NCI-H2227 (cell line): ENCODE measurements at regions not wholly inside any gene's neighbourhood (a gene's known extent, or its start where the extent isn't known, plus 50 kb on each side); places are given as distances from the start of the nearest gene placed in this dataset.

Experiments used
- DNase-seq: peaks from one replicate; lab custom pipeline; 2025; ENCODE audit not compliant: unreplicated experiment; lab: John Stamatoyannopoulos, UW

DNA sequence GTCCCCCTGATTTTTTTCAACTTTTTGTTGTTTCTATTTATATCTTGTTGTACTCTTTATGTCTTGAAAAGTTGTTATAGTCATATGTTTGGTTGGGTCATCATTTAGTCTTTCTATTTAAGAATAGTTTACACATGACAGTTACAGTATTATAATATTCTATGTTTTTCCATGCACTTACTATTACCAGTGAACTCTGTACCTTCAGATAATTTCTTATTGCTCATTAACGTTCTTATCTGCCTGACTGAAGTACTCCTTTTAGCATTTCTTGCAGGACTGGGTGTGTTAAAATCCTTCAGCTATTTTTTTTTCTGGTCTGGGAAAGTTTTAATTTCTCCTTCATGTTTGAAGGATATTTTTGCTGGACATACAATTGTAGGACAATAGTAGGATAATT lies 157.7 kb upstream of the DIPK2B start:
- no peak for DNase-seq

DNA sequence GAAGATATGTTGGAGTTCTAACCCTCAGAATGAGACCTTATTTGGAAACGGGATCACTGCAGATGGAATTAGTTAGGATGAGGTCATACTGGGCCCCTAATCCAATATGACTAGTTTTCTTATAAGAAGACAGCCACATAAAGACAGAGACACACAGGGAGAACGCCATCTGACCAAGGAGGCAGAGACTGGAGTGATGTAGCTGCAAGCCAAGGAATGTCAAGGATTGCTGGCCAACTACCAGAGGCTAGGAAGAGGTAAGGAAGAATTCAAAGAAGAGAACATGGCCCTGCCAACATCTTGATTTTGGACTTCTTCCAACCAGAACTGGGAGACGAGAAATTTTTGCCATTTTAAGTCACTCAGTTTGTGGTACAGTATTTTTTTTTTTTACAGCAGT lies 152.8 kb upstream of the DIPK2B start:
- DNase-seq: no peak

DNA sequence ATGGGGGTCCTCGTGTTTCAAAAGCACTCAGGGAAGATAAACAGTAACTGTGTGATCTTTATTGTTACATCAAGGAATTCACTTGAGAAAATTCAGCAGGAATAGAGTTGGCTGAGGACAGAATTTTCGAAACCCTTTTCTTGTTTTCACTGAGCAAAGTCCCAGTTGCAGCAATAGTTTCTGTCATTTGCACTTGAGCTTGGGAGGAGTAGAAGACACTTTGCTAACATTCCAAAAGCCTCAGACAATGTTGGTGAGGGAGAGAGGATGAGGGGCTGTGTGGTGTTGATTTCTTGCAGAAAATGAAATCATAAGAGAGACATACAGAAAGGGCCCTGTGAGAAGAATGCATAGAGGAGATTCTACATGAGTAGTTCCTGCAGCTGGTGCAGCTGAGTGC lies 151.9 kb upstream of the DIPK2B start:
- DNase-seq: no peak

DNA sequence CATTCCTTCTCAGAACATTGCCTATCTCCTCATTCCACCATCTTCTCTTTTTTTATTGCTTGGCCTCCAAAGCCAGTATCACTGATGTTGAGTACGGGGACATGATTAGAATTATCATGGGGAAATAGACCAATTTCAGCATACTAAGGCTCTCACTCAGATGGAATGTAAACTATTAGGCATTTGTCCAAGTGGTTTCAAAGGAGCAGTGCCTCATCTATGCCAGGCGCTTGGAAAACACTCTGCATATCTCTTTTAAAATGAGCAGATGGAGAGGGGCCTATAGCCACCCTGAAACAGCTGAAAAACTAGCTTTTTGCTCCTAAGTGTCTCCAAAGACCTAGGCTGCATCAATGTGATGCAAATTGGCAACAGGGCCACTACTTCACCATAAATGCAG lies 150.8 kb upstream of the DIPK2B start:
- DNase-seq: no peak

DNA sequence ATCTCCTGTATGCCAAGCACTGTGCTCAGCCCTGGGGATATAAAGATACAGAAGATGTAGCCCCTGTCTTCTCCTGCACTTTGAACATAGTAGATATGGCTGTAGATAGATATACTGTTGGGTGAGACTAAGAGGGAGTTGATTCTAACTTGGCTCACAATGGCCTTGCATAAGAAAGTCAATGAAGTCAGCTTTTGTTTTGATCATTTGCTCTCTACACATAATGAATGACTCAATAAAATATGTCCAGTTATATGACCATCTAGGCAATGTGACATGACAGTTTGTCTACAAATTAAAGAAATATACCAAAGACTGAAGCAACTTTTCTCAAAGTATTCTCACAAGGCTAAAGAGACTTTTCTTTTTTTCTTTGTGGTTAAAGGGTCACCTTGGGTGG lies 147.6 kb upstream of the DIPK2B start:
- DNase-seq: no peak

DNA sequence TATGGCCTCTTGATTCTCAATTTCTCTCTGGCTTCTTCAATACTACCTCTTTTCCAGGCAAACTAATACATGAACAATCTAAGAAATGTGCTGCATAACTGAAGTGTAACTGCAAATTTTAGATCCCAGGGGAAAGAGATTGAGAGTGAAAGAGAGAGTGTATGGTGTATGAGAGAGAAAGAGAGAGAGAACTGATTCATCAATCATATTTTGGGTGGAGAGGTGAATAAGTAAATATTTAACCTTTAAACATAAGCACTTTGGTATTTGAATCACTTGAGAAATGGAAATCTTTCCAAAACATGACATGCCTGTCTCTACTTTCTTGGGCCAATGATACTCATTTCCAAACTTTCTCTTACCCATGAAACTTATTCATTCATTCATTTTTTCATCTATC lies 147.2 kb upstream of the DIPK2B start:
- DNase-seq: no peak

DNA sequence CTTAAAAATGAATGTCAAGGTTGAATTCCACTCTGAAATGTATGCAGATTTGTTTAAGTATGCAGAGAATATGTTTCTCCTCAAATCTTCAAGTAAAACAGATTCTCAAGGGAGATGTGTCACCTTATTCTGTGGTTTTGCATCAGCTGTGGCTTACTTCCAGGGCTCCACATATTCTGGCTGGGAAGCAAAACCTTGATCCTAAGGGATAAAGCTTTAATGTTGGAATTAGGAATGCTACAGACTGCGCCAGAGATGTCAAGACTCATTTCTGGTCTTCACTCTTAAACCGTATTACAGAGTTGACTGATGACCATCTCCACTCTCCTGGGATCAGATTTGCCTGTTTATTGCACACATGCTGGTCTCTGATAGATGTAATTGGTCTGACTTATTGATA lies 143.9 kb upstream of the DIPK2B start:
- DNase-seq: no peak

DNA sequence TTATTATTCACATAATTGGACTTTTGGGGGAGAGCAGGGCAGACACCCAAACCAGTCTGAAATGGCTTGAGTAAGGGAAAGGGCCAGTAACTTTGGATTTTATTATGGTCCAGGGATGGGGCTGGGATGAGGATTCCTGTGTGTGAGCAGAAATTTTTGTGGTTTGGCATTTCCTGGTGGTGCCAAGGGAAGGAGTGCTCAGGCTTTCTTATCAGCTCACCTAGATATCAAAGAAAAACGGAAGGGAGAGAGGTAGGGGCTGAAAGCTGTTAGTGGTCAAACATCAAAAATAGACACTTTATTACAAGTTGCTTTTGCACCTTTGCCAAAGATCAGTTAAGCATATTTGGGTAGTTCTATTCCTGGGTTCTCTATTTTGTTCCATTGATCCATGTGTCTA lies 128.5 kb upstream of the DIPK2B start:
- DNase-seq: no peak

DNA sequence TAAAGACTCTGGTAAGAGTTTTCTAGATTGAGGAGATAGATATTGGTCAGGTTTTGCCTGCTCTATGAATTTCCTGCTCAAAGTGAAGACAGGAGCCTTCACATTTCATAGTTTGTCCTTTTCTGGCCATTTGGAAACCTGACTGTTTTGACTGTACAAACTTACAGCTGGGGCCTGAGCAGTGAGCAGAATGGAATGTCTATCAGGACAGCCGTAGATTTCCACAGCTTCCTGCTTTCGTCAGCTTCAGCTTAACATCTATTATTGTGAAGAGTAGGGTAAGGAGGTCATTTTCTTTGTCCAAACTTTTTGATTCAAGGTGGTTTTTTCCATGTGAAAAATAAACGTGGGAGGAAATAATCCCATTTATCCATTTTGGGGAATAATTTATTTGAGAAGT lies 124.3 kb upstream of the DIPK2B start:
- no peak for DNase-seq

DNA sequence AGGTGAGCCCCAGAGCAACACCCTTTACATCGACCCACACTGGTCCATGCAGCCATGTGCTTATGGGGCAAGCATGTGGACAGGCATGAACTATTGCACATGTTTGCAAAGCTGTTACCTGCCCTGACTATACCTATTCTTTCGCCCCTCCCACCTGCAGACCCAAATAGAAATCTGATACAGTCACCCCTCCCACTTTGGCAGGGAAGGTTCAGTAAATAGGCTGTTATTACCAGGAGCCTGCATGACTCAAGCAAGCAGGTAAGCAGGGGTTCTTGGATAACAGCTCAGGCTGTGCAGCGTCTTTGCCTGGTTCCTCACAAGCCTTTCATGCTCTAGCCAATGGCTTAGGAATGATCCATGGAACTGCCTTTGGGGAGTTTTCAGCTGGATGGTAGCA lies 122.7 kb upstream of the DIPK2B start:
- no peak for DNase-seq

DNA sequence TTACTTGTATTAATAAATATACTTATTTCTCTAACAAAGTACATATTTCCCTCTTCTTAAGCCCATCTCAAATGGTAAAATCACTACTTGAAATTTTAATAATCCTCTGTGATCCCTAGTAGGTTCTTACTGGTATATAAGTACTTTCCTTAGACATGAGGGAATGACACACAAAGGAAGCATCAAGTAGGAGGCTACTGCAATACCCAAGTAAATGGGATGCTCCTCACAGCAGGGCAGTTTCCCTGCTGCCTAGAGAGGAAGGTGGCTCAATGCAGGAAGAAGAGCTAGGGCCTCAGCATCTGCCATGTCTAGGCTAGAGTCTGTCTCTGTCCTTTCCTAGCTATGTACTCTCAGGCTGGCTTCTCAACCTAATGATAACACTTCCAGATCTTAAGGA lies 122.1 kb upstream of the DIPK2B start:
- DNase-seq: no peak

DNA sequence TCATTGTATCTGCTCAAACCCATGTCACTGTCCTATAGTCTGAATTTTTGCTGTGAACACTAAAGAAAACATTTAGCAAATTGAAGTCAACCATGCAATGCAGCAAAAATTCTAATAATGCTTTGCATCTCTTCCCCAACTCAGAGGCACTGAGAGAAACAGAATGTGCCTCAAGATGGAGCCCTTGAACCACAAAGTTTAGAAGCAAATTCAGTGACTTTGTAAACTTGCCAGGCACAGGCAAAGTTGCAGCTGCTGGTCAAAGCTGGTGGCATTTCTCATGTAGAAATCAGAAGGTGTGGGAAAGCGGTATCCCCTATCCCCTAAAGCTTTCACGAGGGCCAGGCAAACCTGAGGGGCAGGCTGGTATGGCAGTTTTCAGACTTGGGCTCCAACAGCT lies 121.7 kb upstream of the DIPK2B start:
- no peak for DNase-seq

DNA sequence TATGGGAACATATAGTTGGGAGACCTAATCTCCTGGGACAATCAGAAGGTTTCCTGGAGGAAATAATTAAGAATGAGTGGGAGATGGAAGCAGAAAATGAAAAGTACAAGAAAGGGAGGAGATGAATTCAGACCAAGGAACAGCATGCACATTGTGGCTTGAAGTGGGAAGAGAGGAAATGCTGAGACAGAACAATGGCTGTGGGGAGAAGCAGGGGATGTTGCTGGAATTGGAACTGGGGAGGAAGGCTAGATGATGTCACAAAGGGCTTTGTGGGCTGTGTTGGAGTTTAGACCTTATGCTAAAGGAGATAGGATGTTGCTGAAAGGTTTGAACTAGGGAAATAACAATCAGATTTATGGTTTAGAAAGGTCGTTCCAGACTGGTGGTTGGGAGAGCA lies 119.5 kb upstream of the DIPK2B start:
- no peak for DNase-seq

DNA sequence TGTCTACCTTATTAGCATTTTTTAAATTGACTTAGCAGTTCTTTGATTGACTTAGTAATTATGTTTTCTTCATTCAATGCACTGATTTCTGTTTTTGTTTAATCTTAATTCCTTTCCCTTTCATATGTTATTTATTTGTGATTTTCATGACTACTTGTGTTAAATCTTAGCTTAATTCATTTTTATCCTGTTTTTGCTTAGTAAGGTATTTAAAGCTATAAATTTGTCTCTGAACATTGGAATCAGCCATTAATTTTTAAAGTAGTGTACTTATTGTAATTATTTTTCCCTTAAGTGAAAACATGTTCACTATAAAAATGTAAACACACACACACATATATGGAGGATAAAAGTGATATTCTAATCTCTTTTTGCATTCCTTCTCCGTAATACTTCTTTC lies 109.1 kb upstream of the DIPK2B start:
- DNase-seq: no peak

DNA sequence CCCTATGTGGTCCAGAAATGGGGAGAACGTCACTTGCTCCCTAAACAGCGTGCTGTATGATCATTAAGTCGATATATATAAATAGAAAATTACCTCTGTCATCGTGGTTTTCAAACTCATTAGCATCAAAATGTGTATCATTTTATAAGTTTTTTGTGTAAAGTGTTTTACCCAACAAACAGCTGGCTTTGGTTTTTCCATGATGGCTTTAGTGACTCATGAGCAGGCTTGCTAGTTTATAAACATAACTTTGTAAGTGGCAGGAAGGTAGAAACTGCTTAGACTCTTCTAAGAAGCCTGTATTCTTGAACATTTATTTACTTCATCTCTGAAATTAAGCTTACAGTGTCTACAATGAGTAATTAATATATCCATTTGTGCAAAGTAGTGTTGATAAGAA lies 108.4 kb upstream of the DIPK2B start:
- DNase-seq: no peak

DNA sequence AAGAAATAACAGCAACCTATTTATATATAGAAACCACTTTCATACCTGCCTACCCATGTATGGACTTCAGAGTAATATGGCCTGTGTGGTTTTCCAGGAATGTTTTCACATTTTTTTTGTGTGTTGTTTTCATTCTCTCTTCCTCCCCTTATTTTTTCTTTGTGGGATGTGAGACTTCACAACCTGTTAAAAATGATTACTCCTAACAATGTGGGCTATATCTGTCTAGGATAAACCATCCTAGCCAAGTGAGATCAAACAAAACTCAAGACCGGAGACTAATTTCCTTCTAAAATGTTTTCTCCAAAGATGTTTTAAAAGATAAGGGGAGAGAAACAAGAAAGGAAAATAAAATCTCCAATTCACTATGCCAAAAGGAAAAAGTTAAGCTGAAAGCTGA lies 106.1 kb upstream of the DIPK2B start:
- no peak for DNase-seq

DNA sequence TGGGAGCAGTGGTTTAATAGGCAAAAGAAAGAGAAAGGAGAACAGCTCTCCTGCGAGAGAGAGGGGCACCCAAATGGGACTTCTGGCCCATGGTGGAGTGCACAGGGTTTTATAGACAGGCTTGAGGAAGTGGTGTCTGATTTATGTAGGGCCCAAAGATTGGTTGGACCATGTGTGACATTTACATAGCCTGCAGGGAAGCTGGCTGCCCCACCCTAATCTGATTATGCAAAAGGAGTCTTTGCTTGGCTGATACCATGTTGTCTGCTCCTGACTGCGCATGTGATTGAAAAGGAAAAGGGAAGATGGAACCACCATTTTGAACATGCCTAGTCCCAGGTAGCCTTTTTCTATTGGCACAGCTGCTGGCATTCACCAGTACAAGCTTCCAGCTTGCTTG lies 100.0 kb upstream of the DIPK2B start:
- DNase-seq: no peak

DNA sequence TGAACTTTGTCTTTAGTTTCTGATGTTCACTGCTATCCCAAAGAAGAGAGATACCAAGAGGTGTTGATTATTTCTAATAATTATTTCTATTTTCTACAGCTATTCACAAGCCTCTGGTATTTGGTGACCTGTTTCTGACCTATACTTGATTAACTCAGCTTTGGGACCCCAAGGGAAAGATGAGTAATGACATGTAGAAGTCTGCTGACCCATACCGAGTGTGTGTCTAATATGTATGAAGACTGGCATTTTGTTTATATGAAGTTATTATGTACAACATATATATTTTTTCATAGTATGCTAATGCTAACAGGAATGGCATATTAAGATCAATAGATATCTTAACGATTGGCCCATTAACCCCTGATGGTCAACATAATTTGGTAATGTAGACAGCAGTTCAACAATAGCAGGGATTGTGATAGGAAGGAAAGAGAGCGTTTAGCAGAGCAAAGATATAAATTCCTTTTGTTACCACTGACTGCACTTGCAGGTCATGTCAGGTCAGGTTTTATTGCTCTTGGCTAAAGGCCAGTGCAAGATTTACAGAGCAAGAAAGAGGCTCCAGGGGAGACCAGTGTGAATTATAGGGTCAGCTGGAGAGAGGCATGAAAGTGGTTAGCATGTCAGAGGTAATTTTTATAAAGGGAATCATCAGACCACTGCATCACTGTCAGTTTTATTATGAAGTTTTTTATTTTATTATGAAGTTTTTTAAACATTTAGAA lies 94.7 kb upstream of the DIPK2B start:
- no peak for DNase-seq

DNA sequence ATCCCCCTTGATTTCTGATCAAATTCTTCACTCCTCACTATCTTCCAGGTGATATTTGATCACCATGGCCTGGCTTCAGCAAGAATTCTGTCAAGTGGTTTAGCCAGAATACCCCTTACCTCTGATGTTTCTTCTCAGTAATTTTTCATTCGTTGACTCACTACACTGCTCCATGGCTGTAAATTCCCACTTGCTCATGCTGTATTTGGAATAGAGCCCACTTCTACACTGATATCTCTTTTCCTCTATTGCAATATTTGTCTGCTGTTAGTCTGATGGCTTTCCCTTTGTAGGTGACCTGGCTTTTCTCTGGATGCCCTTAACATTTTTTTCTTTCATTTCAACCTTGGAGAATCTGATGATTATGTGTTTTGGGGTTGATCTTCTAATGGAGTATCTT lies 73.9 kb upstream of the DIPK2B start:
- no peak for DNase-seq

DNA sequence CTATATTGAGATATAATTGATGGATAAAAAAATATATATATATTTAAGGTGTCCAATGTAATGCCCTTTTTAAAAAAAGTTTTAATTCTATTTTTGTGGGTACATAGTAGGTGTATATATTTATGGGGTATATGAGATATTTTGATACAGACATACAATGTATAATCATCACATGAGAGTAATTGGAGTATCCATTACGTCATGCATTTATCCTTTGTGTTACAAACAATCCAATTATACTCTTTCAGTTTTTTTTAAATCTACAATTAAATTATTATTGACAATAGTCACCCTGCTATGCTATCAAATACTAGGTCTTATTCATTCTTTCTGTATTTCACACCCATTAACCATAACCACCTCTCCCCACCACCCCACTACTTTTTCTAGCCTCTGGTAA lies 66.3 kb upstream of the DIPK2B start:
- DNase-seq: no peak

DNA sequence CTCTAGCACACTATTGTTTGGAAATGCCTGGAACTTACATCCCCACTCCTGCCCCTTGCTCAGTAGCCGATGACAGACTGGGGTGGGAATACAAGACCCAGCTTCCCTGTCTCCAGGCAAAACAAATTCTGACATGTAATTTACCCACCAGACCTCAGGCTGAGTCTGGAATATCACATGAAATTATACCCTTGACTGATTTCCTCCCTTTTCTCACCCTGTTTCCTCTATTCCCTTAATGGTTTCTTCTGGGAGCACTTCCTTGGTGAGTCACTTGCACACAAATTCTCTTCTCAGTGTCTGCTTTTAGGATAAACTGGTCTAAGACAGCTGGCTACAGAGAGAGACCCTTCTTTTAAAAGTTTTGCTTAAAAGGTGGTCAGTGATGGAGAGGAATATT lies 65.8 kb upstream of the DIPK2B start:
- no peak for DNase-seq

DNA sequence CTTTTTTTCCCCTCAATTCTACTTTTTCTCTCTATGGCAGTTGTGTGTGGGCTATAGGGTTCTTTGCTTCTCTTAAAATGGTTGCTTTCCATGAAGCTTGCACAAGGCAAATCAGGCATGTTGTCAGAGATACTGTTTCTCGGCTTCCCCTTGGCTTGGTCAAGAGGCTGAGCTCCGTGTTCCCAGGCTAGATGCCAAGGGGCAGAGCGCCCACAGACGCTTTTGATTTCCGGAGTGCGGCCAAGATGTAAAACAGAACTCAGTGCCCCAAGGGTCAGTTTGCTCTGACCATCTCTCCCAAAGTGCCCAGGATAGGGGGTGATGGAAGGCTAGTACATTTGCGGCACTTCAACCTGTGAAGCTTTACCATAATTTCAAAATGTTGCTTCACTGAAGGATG lies 64.2 kb upstream of the DIPK2B start:
- no peak for DNase-seq

DNA sequence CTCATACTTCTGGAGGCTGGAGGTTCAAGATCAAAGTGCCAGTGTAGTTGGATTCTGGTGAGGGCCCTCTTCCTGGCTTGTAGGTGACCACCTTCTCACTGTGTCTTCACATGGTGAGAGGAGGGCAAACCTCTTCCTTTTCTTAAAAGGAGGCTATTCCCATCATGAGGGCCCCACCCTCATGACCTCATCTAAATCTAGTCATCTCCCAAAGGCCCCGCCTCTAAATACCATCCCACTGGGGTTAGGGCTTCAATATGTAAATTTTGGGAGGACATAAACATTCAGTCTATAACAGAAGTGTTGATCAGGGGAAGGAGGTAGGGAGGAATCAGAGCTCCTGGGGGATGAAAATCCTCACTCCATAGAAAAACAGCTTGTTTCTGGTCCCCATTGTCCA lies 60.8 kb upstream of the DIPK2B start:
- no peak for DNase-seq

DNA sequence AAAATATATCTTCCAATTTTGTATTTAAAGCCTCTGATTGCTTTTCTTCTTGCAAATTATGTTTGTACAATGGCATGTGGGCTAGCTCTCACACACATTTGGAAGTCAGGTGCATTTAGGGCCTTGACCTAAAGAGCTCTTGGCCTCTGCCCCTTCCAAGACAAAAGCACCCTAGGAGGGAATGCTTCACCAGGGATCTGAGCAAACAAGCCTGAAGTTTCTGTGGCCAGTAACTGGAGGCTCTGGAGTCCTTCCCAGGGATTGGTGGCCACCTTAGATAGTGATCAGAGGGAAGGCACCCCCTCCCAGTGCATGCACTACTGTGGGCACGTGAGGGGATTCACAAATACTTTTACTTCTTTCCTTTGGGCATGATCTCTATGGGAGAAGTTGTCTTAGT lies 60.3 kb upstream of the DIPK2B start:
- no peak for DNase-seq
